Neural cell (in vitro differentiated cells): ENCODE measurements at regions not wholly inside any gene's neighbourhood (a gene's known extent, or its start where the extent isn't known, plus 50 kb on each side); places are given as distances from the start of the nearest gene placed in this dataset.

Source experiments
- CTCF ChIP-seq: fragments of 450-650 bp; IDR thresholded peaks from 2 replicates; pipeline ENCODE4 v1.5.1; 2014; ENCODE audit warnings: antibody characterized with exemption, mild to moderate bottlenecking, moderate library complexity; ENCODE audit not compliant: poor library complexity, severe bottlenecking
- EZH2 ChIP-seq: fragments of 200-600, 300-800 bp; shearing (Covaris generic), sonication (generic); IDR thresholded peaks from 2 replicates; pipeline ENCODE4 v1.6.1; 2014; ENCODE audit warnings: antibody characterized with exemption, low read length, borderline replicate concordance, mild to moderate bottlenecking; ENCODE audit not compliant: insufficient read depth, poor library complexity, severe bottlenecking
- MXI1 ChIP-seq: fragments of 450-650 bp; conservative IDR thresholded peaks from 2 replicates; pipeline ENCODE4 v1.6.1; 2014; ENCODE audit warnings: antibody characterized with exemption, mild to moderate bottlenecking; ENCODE audit not compliant: poor library complexity, severe bottlenecking
- REST ChIP-seq: IDR thresholded peaks from 2 replicates; pipeline ENCODE4 v1.6.1; 2012; ENCODE audit warnings: borderline replicate concordance
- SMC3 ChIP-seq: fragments of 450-650 bp; conservative IDR thresholded peaks from 2 replicates; pipeline ENCODE4 v1.6.1; 2014; ENCODE audit warnings: antibody characterized with exemption, mild to moderate bottlenecking, moderate library complexity; ENCODE audit not compliant: poor library complexity

- TF ChIP-seq SMC3 (no peak), CTCF (no peak), REST (no peak), MXI1 (no peak), EZH2 (no peak)
These were observed 106.1 kb downstream of the HSPH1 start for GRCh38 chr13:31055589-31055988.
